ENCODE measurements at regions not wholly inside any gene's neighbourhood (a gene's known extent, or its start where the extent isn't known, plus 50 kb on each side); places are given as distances from the start of the nearest gene placed in this dataset.

- Histone ChIP-seq H2AFZ (ENCODE audit: low read length) (no peak overlapping the region), H3K4me3 (replicated peaks in 1 of 3; ENCODE audit: insufficient read depth in 1 of 3, low read depth in 2 of 3, low read length in 3 of 3) (no peak overlapping the region), H3K27me3 (ENCODE audit: control insufficient read depth in 1 of 2, insufficient read depth in 2 of 2, low read length in 2 of 2) (no peaks in the 10 kb centered on the region), H3K27ac (ENCODE audit: extremely low read length, insufficient read depth, low read length) (no peak overlapping the region), H3K79me2 (ENCODE audit: insufficient read depth, low read length) (no peaks in the 10 kb centered on the region), H3K36me3 (replicated peaks in 1 of 2; ENCODE audit: control insufficient read depth in 1 of 2, insufficient read depth in 2 of 2, low read length in 2 of 2) (no peaks in the 10 kb centered on the region), H3K9me3 (ENCODE audit: low read length) (peaks cover 67% of the 10 kb centered on the region), H4K20me1 (ENCODE audit: insufficient read depth, low read length) (no peaks in the 10 kb centered on the region), H3K9ac (ENCODE audit: insufficient read depth, low read depth, low read length) (no peak overlapping the region), H3K4me1 (ENCODE audit: insufficient read depth, low read length) (no peaks in the 10 kb centered on the region), H3K4me2 (ENCODE audit: low read depth, low read length) (no peak overlapping the region)
- no peak for DNase-seq (ENCODE audit: low spot score)
- in situ Hi-C loops (cut with HindIII; ENCODE audit: extremely low pct_ligation_motif_present, low pct_unique_long_range_greater_than_20kb) (no loop called here), intact Hi-C loops (cut with micrococcal nuclease; ENCODE audit: unreplicated experiment) (no loop called here)
- CTCF ChIA-PET (ENCODE audit: low intra/inter-chr PET ratio, low total read pairs): no interaction called here
- TF ChIP-seq MATR3 (CRISPR knock-in tag; IDR thresholded peaks at IDR 0.05) (no peak), ZNF232 (CRISPR knock-in tag; IDR thresholded peaks at IDR 0.05; ENCODE audit: borderline replicate concordance) (no peak), FOSL2 (CRISPR knock-in tag; IDR thresholded peaks at IDR 0.05) (no peak), ZNF772 (CRISPR knock-in tag; IDR thresholded peaks at IDR 0.05) (no peak), PLSCR1 (CRISPR knock-in tag; IDR thresholded peaks at IDR 0.05; ENCODE audit: borderline replicate concordance) (no peak), ZNF768 (CRISPR knock-in tag; IDR thresholded peaks at IDR 0.05) (no peak), HOMEZ (CRISPR knock-in tag; IDR thresholded peaks at IDR 0.05; ENCODE audit: low read depth) (no peak), ZNF589 (CRISPR knock-in tag; conservative IDR thresholded peaks at IDR 0.05) (no peak), CREBL2 (CRISPR knock-in tag; IDR thresholded peaks at IDR 0.05; ENCODE audit: borderline replicate concordance) (no peak)
- no TSS peak for BruUV-seq (replicated peaks)
- ATAC-seq: no peak
- POLR2A ChIA-PET: no interaction called here
- WGBS (ENCODE audit: low lambda C conversion rate): 17% methylated on average over 4 of the region's 4 CpGs
- no peak for FAIRE-seq
These were observed 180.7 kb upstream of the EPHA4 start for GRCh38 chr2:221752781-221753180.

Data from HepG2 (cell line).